ENCODE measurements at regions not wholly inside any gene's neighbourhood (a gene's known extent, or its start where the extent isn't known, plus 50 kb on each side); places are given as distances from the start of the nearest gene placed in this dataset.
"Not testable (repeated sequence)": the region's sequence is repeated elsewhere in the genome, so short reads cannot be mapped to it uniquely, and the experiment has no call there.

- DNase-seq (ENCODE audit: low read depth) = no peak
These were observed 1291.0 kb upstream of the GYPC start for GRCh38 chr2:125364984-125365265.

DNA sequence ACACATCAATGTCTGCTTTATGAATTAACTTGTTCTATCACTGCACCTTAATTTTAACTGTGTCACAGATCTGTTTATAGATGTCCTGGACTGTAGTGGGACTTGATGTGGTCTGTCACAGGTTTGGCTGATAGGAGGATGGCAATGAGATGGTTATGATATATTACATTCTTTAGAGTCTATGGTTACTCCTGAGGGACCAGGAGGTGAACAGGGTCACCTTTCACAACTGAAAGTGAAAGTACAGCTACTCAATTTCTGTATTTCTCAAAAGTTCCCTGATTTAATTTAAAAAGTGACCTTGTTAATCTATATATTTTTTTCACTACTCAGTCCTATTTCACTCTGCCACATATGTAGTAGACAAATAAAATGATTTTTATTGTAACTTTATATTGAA is 1284.1 kb upstream of the GYPC start:
- DNase-seq (ENCODE audit: low read depth) = no peak

GRCh38 chr2:125373293-125373692 is 1282.7 kb upstream of the GYPC start:
- DNase-seq (ENCODE audit: low read depth) = no peak

- no peak for DNase-seq (ENCODE audit: low read depth)
These were observed 1269.9 kb upstream of the GYPC start for GRCh38 chr2:125386074-125386473.

GRCh38 chr2:125397535-125398251 is 1258.3 kb upstream of the GYPC start:
- no peak for DNase-seq (ENCODE audit: low read depth)

GRCh38 chr2:125398738-125399524 is 1257.0 kb upstream of the GYPC start:
- DNase-seq (ENCODE audit: low read depth) = no peak

DNA sequence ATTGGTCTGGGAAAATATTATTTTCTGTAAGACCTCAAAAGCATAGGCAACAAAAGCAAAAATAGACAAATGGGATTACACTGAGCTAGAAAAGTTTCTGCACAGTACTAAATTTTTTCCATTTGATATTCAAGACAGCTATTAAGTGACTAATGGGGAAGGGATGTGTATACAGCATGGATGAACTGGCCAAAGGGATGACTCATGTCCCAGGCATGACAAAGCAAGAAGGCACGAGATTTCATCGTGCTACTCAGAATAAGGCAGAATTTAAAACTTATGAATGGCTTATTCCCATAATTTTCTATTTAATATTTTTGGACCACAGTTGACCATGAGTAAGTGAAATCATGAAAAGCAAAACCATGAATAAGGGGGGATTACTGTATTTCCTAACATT is 1250.1 kb upstream of the GYPC start:
- DNase-seq (ENCODE audit: low read depth) = no peak

DNA sequence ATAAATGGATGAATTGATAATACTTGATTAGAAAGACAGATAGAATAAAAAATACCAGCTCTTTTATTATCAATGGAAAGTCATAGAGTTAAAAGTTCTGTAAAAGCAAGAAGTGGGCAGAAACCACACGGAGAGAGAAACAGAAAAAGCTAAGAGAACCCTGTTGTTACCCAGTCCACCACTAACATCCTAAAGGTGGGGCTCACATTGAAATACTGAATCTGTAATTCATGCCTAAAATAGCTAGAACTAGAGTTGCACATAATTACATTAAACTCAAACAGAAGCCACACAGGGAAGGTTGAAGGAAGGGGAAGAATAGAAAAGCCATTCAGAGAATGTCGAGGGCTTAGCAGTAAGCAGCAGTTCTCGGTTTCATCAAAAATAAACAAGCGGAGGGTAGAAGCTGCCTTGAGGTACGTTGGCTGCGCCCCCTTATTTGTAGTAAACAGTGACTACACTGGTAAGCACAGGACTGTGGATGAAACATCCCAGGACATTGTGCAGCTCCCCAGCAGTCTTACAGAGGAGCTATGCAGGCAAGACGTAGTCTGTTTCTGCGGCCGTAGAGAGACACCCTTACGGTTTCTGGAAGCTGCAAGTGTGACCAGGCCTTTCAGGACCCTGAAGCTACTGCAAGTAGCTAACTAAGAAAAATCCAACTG is 1247.0 kb upstream of the GYPC start:
- DNase-seq (ENCODE audit: low read depth) = no peak

GRCh38 chr2:125418483-125418882 is 1237.5 kb upstream of the GYPC start:
- DNase-seq (ENCODE audit: low read depth) = no peak

DNA sequence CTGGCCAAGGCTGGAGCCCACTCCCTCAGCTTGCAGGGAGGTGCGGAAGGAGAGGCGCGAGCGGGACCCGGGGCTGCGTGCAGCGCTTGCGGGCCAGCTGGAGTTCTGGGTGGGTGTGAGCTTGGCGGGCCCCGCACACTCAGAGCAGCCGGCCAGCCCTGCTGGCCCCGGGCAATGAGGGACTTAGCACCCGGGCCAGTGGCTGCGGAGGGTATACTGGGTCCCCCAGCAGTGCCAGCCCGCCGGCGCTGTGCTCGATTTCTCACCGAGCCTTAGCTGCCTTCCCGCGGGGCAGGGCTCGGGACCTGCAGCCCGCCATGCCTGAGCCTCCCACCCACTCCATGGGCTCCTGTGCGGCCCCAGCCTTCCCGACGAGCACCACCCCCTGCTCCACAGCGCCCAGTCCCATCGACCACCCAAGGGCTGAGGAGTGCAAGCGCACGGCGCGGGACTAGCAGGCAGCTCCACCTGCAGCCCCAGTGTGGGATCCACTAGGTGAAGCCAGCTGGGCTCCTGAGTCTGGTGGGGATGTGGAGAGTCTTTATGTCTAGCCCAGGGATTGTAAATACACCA is 1233.7 kb upstream of the GYPC start:
- DNase-seq (ENCODE audit: low read depth) = not testable (repeated sequence)

- DNase-seq (ENCODE audit: low read depth) = no peak
These were observed 1231.6 kb upstream of the GYPC start for GRCh38 chr2:125424266-125424785.

- no peak for DNase-seq (ENCODE audit: low read depth)
These were observed 1228.1 kb upstream of the GYPC start for GRCh38 chr2:125427721-125428315.

- no peak for DNase-seq (ENCODE audit: low read depth)
These were observed 1211.9 kb upstream of the GYPC start for GRCh38 chr2:125444106-125444505.

- no peak for DNase-seq (ENCODE audit: low read depth)
These were observed 1210.5 kb upstream of the GYPC start for GRCh38 chr2:125445495-125445894.

DNA sequence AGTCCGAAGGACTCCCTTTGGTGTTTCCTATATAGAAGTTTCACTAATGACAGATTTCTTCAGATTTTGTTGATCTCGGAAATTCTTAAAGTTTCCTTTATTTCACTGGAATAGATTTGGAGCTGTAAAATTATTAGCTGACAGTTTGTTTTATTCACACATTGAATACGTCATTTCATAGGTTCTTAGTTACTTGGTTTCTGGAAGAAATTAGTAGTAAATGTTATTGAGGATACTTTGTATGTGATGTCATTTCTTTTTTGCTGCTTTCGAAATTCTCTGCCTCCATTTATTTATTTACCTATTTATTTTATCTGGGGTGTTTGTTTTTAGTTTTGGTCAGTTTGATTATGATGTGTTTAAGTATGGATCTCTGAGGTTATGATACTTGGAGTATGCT is 1205.9 kb upstream of the GYPC start:
- DNase-seq (ENCODE audit: low read depth) = no peak

- no peak for DNase-seq (ENCODE audit: low read depth)
These were observed 1200.8 kb upstream of the GYPC start for GRCh38 chr2:125455110-125455509.

DNA sequence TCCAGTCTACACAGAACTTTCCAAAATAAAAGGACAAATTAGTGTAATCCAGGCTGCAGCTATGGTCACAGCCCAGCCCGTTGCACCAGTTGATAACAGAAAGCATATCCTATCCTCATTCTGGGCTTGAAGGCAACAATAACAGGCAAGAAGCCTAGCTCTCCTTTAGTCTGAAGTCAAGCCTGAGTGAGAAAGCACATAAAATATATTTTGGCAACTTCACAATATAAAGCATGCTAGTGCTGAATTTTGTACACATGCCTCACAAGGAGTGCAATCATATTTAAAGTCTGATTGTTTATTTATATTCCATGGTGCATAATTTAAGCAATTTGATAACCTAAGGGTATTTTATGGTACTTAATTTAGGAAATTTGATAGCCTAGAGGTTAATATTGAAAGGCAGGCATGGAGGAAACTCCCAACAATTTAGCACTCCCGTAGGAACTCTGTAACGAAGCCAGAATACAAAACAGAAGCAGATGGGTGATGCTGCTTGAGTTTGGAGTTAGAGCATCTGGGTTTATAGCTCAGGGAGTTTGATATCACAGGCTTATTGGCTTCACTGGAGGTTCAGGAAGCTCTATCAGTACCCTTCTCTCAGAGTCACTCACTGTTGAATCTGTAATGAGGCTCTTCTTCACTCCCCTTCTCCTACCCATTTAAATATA is 1199.1 kb upstream of the GYPC start:
- no peak for DNase-seq (ENCODE audit: low read depth)

DNA sequence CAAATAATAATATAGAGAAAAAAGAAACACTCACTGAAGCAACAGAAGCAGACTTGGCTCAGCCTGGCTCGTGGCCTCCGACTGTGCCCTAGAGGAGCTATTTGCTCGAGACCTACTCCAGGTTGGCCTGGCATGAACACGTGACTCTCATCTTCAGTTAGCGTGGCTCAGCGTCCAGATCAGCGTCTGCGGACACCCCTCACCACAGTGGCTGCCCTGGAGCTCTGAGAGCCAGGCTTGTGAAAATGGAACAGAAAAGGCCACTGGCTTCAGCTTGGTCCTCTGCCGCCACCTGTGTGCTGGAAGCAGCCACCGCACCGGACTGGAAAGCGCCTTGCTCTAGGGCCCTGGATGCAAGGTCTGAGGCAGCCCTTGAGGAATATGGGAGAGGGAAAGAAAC is 1184.0 kb upstream of the GYPC start:
- DNase-seq (ENCODE audit: low read depth) = no peak

DNA sequence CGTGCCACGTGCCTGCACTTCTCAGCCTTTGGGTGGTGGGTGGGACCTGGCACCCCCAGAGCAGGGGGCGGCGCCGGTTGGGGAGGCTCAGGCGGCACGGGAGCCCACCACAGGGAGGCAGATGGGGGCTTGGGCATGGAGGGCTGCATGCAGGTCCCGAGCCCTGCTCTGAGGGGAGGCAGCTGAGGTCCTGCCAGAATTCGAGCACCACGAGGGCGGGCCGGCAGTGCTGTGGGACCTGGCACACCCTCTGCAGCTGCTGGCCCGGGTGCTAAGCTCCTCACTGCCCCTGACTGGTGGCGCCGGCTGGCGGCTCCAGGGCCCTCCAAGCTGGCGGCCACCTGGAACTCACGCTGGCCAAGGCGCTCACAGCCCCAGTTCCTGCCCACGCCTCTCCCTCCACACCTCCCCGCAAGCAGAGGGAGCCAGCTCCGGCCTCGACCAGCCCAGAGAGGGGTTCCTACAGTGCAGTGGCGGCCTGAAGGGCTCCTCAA is 1176.8 kb upstream of the GYPC start:
- DNase-seq (ENCODE audit: low read depth) = no peak

DNA sequence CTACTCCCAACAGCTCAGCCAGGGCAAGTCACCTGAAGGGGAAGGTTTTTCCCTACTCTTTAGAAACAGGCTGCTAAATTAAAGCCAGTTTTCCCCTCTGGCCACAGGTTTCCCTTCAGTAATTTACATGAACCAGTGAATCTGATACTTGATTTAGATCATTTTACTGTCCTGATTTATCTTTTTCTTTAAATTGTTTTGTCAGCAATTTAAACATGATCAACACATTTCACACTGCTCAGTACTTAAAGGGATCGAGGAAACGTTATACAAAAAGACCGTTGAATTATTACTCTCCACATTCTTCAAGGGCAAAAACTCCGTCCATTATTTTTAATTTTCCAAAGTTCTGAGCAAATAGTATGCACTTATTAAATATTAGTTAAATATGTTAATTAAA is 1165.7 kb upstream of the GYPC start:
- no peak for DNase-seq (ENCODE audit: low read depth)

- DNase-seq (ENCODE audit: low read depth) = no peak
These were observed 1164.3 kb upstream of the GYPC start for GRCh38 chr2:125491663-125492062.

- no peak for DNase-seq (ENCODE audit: low read depth)
These were observed 1143.6 kb upstream of the GYPC start for GRCh38 chr2:125512313-125512712.
